ENCODE measurements at regions not wholly inside any gene's neighbourhood (a gene's known extent, or its start where the extent isn't known, plus 50 kb on each side); places are given as distances from the start of the nearest gene placed in this dataset.

- peaks cover 0 to 14% (median 3%) of the 10 kb centered on the region in 4 donors for H3K9me3 ChIP-seq
- no peak for DNase-seq (ENCODE audit: low spot score in 2 of 2)
- H3K4me1 ChIP-seq: no peaks in the 10 kb centered on the region
- no peaks in the 10 kb centered on the region for H3K36me3 ChIP-seq
- H3K27me3 ChIP-seq: no peaks in the 10 kb centered on the region
- H3K4me3 ChIP-seq: no peak overlapping the region
- TF ChIP-seq CTCF (IDR thresholded peaks at IDR 0.05) (no peak), EP300 (IDR thresholded peaks at IDR 0.05) (no peak), POLR2A (IDR thresholded peaks at IDR 0.05) (no peak)
- H3K27ac ChIP-seq: no peak overlapping the region
- 59 to 61% methylated on average over 3 of the region's 3 CpGs for WGBS, 2 donors
These were observed 208.2 kb downstream of the SNX13 start for GRCh38 chr7:17732083-17732482.

All from tibial nerve (tissue), 4 donors.